ENCODE measurements at regions not wholly inside any gene's neighbourhood (a gene's known extent, or its start where the extent isn't known, plus 50 kb on each side); places are given as distances from the start of the nearest gene placed in this dataset.

DNA sequence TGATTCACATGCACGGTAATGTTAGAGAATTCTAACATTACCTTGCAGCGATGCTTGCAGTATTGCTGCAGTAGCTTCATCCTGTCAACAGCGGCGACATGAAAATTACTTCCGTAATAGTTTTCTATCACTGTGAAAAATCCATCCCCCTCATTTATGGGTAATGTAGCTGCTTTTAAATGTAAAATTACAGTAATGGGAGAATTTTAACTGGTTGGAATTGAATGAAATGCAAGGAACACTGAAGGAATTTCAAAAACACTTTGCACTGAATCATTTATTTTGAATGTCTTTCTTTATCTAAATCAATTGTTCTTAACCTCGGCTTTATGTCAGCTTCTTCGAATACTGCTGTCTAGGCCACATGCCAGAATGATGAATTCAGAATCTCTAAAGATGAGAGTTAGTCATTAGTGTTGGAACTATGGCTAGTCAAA lies 102.4 kb upstream of the HIVEP1 start:
- H3K27ac ChIP-seq = no peak overlapping the region
- no peak overlapping the region for H3K9ac ChIP-seq

DNA sequence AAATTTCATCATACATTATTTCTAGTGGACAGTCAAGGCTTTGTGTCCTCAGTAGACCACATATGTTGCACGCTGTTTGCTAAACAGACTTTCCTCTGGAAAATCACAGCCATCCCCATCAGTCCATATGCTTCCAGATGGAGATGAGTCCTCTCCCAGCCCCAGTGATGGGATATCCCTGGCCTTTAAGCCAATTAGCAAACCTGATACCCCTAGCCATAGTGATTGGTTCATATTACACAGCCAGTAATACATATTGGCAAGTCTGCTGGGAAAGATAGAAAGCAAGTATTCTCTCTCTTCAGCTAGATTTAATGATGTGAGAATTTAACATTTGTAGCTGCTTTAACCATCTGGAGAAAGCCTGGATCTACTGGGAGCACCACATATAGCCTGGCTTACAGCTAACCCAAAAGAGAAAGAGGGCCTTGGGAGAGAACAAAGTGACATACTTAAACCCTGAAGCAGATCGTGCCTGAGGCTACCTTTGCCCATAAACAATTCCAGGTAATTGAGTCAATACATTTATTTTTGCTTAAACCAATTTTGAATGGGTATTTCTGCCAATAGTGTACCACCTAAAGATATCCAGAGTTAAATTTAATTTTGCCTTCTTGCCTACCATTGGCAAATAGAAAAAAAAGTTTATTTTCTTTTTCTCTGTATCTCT lies 103.5 kb upstream of the HIVEP1 start:
- Histone ChIP-seq H3K79me2 (no peaks in the 10 kb centered on the region), H3K4me3 (ENCODE audit: low read depth, low read length) (no peak overlapping the region), H3K4me1 (no peaks in the 10 kb centered on the region), H3K9ac (no peak overlapping the region), H3K9me3 (ENCODE audit: control insufficient read depth, low read length) (no peaks in the 10 kb centered on the region), H3K27ac (no peak overlapping the region), H2AFZ (no peak overlapping the region), H3K36me3 (ENCODE audit: control insufficient read depth, insufficient read depth, low read length) (no peaks in the 10 kb centered on the region), H3K27me3 (ENCODE audit: control insufficient read depth, insufficient read depth, low read length) (no peaks in the 10 kb centered on the region), H3K4me2 (ENCODE audit: low read length) (no peak overlapping the region)
- TF ChIP-seq, protein P1, sequence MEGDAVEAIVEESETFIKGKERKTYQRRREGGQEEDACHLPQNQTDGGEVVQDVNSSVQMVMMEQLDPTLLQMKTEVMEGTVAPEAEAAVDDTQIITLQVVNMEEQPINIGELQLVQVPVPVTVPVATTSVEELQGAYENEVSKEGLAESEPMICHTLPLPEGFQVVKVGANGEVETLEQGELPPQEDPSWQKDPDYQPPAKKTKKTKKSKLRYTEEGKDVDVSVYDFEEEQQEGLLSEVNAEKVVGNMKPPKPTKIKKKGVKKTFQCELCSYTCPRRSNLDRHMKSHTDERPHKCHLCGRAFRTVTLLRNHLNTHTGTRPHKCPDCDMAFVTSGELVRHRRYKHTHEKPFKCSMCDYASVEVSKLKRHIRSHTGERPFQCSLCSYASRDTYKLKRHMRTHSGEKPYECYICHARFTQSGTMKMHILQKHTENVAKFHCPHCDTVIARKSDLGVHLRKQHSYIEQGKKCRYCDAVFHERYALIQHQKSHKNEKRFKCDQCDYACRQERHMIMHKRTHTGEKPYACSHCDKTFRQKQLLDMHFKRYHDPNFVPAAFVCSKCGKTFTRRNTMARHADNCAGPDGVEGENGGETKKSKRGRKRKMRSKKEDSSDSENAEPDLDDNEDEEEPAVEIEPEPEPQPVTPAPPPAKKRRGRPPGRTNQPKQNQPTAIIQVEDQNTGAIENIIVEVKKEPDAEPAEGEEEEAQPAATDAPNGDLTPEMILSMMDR (IDR thresholded peaks at IDR 0.05) = no peak

More for the DNA sequence above, 102.4 kb upstream of the HIVEP1 start:
- Histone ChIP-seq H3K4me3 (ENCODE audit: low read depth, low read length) (no peak overlapping the region), H2AFZ (no peak overlapping the region), H3K36me3 (ENCODE audit: control insufficient read depth, insufficient read depth, low read length) (no peaks in the 10 kb centered on the region), H3K4me1 (no peaks in the 10 kb centered on the region), H3K27me3 (ENCODE audit: control insufficient read depth, insufficient read depth, low read length) (no peaks in the 10 kb centered on the region), H3K4me2 (ENCODE audit: low read length) (no peak overlapping the region), H3K79me2 (no peaks in the 10 kb centered on the region), H3K9me3 (ENCODE audit: control insufficient read depth, low read length) (no peaks in the 10 kb centered on the region)
- TF ChIP-seq, protein P1 (IDR thresholded peaks at IDR 0.05) = no peak

DNA sequence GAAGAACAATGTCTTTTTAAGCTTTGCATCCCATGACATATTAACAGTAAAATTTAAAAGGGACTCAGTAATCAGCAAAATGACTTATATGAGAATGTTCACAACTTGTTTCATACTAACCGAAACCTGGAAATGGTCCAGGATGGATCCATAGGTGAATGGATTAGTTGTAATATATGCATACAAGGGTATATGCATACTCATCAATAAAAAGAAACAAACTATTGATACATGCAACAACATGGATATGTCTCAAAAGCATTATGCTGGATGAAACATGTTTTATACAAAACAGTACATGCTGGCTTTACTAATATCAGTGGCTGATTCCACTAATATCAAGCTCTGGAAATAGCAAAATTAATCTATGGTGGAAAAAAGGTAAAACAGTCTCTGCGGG lies 108.5 kb upstream of the HIVEP1 start:
- Histone ChIP-seq H2AFZ (no peak overlapping the region), H3K36me3 (ENCODE audit: control insufficient read depth, insufficient read depth, low read length) (no peaks in the 10 kb centered on the region), H3K27me3 (ENCODE audit: control insufficient read depth, insufficient read depth, low read length) (no peaks in the 10 kb centered on the region), H3K4me2 (ENCODE audit: low read length) (no peak overlapping the region), H3K4me3 (ENCODE audit: low read depth, low read length) (no peak overlapping the region), H3K27ac (no peak overlapping the region), H3K79me2 (no peaks in the 10 kb centered on the region), H3K4me1 (no peaks in the 10 kb centered on the region), H3K9ac (no peak overlapping the region), H3K9me3 (ENCODE audit: control insufficient read depth, low read length) (no peaks in the 10 kb centered on the region)
- TF ChIP-seq, protein P1 (IDR thresholded peaks at IDR 0.05) = no peak

DNA sequence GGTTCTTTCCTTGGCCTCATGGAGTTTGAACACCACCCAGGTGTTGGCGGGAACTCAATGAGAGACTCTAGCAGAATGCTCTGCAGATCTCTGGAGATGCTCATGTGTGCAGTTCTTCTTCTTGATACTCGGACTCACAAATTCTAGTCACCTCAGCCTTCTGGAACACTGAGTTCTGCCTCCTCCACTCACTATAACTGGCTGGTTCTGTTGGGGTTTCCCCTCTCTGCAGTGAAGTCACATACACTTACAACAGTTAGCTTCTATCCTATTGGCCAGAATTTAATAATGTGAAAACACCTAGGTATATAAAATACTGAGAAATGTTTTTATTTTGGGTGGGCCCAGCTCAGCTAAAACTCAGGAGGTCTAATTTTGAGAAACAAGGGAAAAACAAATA lies 109.6 kb upstream of the HIVEP1 start:
- Histone ChIP-seq H3K9ac (no peak overlapping the region), H3K79me2 (no peaks in the 10 kb centered on the region), H3K4me3 (ENCODE audit: low read depth, low read length) (no peak overlapping the region)

More for the DNA sequence above, 109.6 kb upstream of the HIVEP1 start:
- Histone ChIP-seq H3K27ac (no peak overlapping the region), H3K27me3 (ENCODE audit: control insufficient read depth, insufficient read depth, low read length) (no peaks in the 10 kb centered on the region), H3K4me2 (ENCODE audit: low read length) (no peak overlapping the region), H3K9me3 (ENCODE audit: control insufficient read depth, low read length) (no peaks in the 10 kb centered on the region), H3K36me3 (ENCODE audit: control insufficient read depth, insufficient read depth, low read length) (no peaks in the 10 kb centered on the region), H2AFZ (no peak overlapping the region), H3K4me1 (no peaks in the 10 kb centered on the region)
- TF ChIP-seq, protein P1 (IDR thresholded peaks at IDR 0.05) = no peak

Data from parathyroid adenoma (tissue), 2 donors.